NCI-H2196 treated with DMSO at 0.1 percent for 48 hours (cell line): ENCODE measurements at regions not wholly inside any gene's neighbourhood (a gene's known extent, or its start where the extent isn't known, plus 50 kb on each side); places are given as distances from the start of the nearest gene placed in this dataset.

Experiments used
- DNase-seq: peaks from one replicate; lab custom pipeline; 2025; ENCODE audit not compliant: unreplicated experiment; lab: John Stamatoyannopoulos, UW

GRCh38 chr1:81700728-81701470 lies 99.8 kb upstream of the ADGRL2 start:
- DNase-seq = no peak

DNA sequence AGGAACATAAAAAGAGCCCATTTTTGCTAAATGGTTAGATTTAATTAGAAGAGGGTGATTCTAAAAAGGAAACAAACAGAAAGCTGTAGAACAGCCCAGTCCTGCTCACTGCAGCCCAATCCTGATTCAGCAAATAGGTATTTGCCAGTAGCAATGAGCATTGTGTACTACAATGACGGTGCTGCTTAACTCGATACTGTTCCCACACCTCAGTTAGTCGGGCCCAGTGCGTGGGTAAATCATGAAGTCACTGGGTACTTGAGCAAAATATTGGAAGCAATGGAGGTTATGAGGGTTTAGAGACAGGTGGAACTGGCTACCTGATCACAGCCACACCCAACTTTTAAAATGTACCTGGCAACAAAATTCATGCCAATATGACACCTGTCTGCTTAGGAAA lies 101.5 kb upstream of the ADGRL2 start:
- DNase-seq = no peak

GRCh38 chr1:81695741-81696140 lies 105.0 kb upstream of the ADGRL2 start:
- DNase-seq = no peak

GRCh38 chr1:81693316-81693715 lies 107.4 kb upstream of the ADGRL2 start:
- no peak for DNase-seq

DNA sequence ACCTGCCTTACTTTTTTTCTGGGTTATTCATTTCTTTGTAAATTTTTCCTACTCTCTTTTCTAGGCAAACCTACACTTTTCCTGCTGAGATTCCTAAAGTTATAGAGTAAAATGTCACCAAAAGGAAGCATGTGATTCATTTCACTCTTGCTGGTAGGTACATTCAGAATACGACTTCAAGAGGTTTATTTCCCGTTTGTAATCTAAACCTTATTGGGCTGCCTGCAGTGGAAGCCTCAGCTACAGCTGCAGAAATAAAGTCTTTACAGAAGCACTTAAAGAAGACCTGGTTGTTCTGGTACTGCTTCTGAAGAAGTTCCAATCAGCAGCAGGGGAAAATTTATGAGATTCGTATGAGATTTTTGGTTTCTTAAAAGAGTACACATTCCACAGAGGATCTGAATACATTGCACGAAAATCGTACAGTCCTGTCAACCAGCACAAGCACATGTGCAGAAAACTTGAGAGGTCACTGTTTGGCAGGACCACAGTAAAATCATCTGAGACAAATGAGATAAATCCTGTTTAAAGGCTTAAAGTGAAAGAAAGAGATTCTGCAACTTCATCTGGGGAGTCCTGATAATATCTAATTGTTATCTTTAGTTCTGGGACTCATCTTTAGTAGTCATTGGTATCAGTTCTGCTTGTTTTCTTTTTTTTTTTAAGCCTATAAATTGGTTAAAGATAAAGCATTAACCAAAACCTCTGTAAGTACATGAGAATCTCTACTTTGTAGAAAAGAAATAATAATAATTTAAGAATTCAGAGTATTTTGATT lies 109.9 kb upstream of the ADGRL2 start:
- no peak for DNase-seq

- DNase-seq = no peak
Observed at GRCh38 chr1:81689531-81689941, 111.2 kb upstream of the ADGRL2 start.

- no peak for DNase-seq
Observed at GRCh38 chr1:81682490-81682889, 118.2 kb upstream of the ADGRL2 start.

GRCh38 chr1:81681601-81682266 lies 119.0 kb upstream of the ADGRL2 start:
- DNase-seq = no peak

- DNase-seq = no peak
Observed at GRCh38 chr1:81681114-81681513, 119.6 kb upstream of the ADGRL2 start.

- no peak for DNase-seq
Observed at GRCh38 chr1:81679942-81680341, 120.8 kb upstream of the ADGRL2 start.

DNA sequence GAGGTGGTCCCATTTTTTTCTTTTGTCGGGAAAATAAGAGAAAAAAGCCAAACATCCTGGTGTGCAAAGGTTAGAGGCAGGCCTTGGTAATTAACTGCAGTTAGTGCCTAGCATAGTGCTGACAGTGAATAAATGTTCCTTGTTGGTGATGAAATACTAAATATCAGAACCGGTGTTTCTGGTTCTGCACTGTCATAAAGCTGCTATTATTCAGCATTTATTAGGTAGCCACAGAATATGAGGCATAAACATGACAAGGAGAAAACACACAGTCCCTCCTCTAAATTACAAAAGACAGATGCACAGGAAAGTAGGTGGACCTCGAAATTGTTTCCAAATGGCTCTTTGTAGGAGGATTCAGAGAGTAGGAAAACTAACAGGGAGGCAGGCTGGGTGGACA lies 122.0 kb upstream of the ADGRL2 start:
- DNase-seq = no peak

DNA sequence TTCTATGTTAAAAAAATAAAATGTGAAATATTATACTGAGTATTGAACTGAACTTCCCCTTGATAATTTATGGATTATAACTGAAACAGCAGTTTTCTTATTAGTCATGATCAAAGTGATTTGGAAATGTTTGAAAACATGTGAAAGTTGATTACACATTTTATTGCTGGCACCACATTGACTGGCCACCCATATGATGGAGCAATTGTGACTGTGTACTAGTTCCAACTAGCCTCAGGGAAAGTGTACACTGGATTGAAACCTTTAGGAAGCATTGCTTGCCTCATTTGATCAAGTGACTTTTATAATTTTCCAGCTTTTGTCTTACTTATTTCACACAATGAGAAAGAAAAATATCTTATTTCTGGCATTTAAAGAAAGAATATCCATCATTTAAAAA lies 128.0 kb upstream of the ADGRL2 start:
- no peak for DNase-seq

DNA sequence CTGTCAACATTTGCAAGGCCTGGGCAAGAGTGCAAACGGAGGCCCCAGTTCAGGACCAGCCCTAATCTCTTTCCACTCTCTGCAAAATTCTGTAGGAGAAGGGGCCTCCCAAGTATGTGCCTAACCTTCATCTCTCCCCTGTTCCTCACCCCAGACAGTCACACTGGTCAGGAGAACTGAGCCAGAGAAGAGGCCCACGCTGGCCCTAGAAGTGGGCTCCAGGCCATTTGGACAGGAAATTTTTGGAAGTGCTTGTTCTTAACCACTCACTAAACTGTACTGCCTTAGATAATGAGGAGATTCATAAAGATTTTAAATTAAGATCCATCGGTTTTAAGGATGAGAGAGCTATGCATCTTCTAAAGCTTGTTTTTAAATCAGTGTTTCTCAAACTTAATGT lies 129.7 kb upstream of the ADGRL2 start:
- DNase-seq = no peak

GRCh38 chr1:81670286-81670685 lies 130.4 kb upstream of the ADGRL2 start:
- DNase-seq = peak; percentile 40

- DNase-seq = no peak
Observed at GRCh38 chr1:81666586-81666985, 134.1 kb upstream of the ADGRL2 start.

DNA sequence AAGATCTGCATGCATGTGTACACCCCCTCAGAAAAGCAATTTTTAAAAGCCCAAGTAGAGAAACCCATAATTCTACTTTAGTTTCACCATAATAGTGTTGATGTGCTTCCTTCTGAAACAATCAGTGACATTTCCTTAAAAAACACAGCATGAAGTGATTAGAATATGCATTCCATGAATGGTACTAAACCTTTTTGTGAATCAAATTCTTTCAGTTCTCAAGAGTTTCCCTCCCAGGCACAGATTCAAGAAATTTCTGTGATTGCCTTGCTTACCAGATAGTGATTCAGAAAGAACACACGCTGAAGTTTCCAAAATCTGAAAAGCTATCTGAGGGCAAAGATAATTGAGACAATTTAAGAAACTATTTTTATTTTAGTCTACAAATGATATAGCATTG lies 136.4 kb upstream of the ADGRL2 start:
- no peak for DNase-seq

GRCh38 chr1:81662913-81663526 lies 137.7 kb upstream of the ADGRL2 start:
- no peak for DNase-seq

DNA sequence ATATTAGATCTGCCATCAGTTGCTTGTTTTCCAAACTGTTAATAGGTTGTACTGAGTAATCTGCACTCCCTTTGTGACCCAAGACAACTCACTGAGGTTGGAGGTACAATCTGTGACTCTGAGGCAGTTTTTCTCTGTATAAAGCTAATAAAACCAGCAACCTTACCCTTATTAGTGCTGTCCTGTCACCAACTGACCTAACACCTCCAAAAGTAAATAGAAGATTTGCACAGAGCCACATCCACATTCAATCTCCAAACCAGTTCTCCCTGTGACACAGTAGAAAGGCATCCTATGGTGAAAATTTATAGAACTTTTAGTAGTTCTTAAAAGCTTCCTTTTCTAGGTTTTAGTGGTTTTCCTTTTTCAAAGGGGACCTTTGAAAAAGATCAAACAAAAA lies 140.4 kb upstream of the ADGRL2 start:
- no peak for DNase-seq

DNA sequence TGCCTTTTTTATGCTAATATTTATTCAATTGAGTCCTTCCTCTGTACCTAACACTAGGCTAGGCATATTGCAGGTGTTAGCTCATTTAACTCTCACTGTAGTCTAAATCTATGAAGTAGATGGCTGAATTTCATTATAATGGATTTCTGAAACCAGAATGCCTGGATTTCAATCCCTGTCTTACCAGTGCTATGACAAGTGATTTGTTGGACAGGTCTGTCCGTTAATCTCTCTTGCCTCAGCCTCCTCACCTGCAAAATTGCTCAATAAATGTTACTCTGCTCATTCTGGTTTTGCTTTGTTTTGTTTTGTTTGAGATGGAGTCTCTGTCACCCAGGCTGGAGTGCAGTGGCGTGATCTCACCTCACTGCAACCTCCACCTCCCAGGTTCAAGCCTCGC lies 146.1 kb upstream of the ADGRL2 start:
- no peak for DNase-seq

GRCh38 chr1:81654147-81654546 lies 146.6 kb upstream of the ADGRL2 start:
- no peak for DNase-seq

DNA sequence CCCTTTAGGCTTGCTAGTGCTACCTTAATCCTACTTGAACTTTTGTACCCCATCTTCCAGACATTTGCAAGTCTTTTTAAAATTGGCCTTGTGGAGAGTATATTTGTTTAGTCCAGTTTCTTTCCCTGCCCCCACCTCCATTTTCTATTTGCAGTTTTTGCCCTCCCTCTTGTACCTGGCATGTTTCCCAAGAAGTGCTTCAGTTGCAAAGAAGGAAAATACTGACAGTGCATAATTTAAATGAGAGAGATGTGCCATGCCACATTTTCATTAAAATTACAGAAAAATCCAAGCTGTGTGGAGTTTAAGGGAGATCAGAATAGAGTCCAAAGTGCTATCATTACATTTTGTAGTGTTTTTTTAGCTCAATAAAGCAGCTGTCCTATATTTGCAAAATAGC lies 150.0 kb upstream of the ADGRL2 start:
- DNase-seq = peak; percentile 3

DNA sequence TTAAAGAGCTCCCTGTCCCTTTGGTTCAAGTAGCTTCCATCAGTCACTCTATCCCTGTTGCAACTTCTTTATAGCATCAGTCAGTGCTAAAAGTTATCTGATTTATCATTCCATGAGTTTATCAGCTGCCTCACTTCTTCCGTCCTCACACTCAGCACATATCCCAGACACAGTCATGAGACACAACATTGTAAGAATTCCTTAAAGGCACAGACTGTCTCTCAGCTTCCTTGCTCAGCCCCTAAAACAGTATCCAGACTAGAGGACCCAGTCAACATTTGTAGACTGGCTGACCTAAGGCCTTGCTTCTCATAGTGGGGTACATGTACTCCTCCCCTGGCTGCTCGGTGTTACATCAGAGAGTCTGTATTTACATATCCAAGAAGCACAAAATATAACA lies 164.9 kb upstream of the ADGRL2 start:
- no peak for DNase-seq
